Suppressor macrophage treated with lipopolysaccharide for 4 hours (primary cell): ENCODE measurements at regions not wholly inside any gene's neighbourhood (a gene's known extent, or its start where the extent isn't known, plus 50 kb on each side); places are given as distances from the start of the nearest gene placed in this dataset.
"Not testable (repeated sequence)": the region's sequence is repeated elsewhere in the genome, so short reads cannot be mapped to it uniquely, and the experiment has no call there.

Experiments
- DNase-seq: peaks from one replicate; pipeline ENCODE4 v3.0.0-alpha.2; 2020

GRCh38 chr5:51172903-51173626 is 210.2 kb upstream of the ISL1 start:
- no peak for DNase-seq

- DNase-seq, result no peak
Measured at GRCh38 chr5:51181208-51181894, 201.9 kb upstream of the ISL1 start.

- DNase-seq, result no peak
Measured at GRCh38 chr5:51185850-51186329, 197.4 kb upstream of the ISL1 start.

- DNase-seq, result no peak
Measured at GRCh38 chr5:51188001-51188591, 195.2 kb upstream of the ISL1 start.

GRCh38 chr5:51194671-51195070 is 188.6 kb upstream of the ISL1 start:
- DNase-seq, result no peak

GRCh38 chr5:51201024-51201423 is 182.2 kb upstream of the ISL1 start:
- DNase-seq, result no peak

GRCh38 chr5:51201708-51202107 is 181.5 kb upstream of the ISL1 start:
- DNase-seq, result no peak

GRCh38 chr5:51202161-51202560 is 181.1 kb upstream of the ISL1 start:
- DNase-seq, result no peak

GRCh38 chr5:51203598-51203997 is 179.7 kb upstream of the ISL1 start:
- DNase-seq, result no peak

- DNase-seq, result no peak
Measured at GRCh38 chr5:51208296-51208695, 175.0 kb upstream of the ISL1 start.

GRCh38 chr5:51214746-51215145 is 168.5 kb upstream of the ISL1 start:
- no peak for DNase-seq

GRCh38 chr5:51225789-51226742 is 157.2 kb upstream of the ISL1 start:
- DNase-seq, result no peak

GRCh38 chr5:51227963-51228470 is 155.2 kb upstream of the ISL1 start:
- no peak for DNase-seq

GRCh38 chr5:51230336-51230735 is 152.9 kb upstream of the ISL1 start:
- DNase-seq, result no peak

GRCh38 chr5:51242456-51242855 is 140.8 kb upstream of the ISL1 start:
- no peak for DNase-seq

- DNase-seq, result not testable (repeated sequence)
Measured at GRCh38 chr5:51250957-51251356, 132.3 kb upstream of the ISL1 start.

- DNase-seq, result no peak
Measured at GRCh38 chr5:51271261-51271660, 112.0 kb upstream of the ISL1 start.

GRCh38 chr5:51273021-51273420 is 110.2 kb upstream of the ISL1 start:
- DNase-seq, result no peak

GRCh38 chr5:51273871-51274270 is 109.4 kb upstream of the ISL1 start:
- no peak for DNase-seq

- no peak for DNase-seq
Measured at GRCh38 chr5:51275428-51275827, 107.8 kb upstream of the ISL1 start.

- DNase-seq, result no peak
Measured at GRCh38 chr5:51276250-51276649, 107.0 kb upstream of the ISL1 start.

GRCh38 chr5:51278539-51278938 is 104.7 kb upstream of the ISL1 start:
- DNase-seq, result no peak
